HG02840 (cell line): ENCODE measurements at regions not wholly inside any gene's neighbourhood (a gene's known extent, or its start where the extent isn't known, plus 50 kb on each side); places are given as distances from the start of the nearest gene placed in this dataset.
"Not testable (repeated sequence)": the region's sequence is repeated elsewhere in the genome, so short reads cannot be mapped to it uniquely, and the experiment has no call there.

Experiments used
- ATAC-seq: cut with Tn5 transposase; IDR thresholded peaks from one replicate; pipeline ENCODE4 v1.9.1; 2021; ENCODE audit warnings: mild to moderate bottlenecking, moderate library complexity, moderate number of reproducible peaks; ENCODE audit not compliant: unreplicated experiment, low FRiP score

DNA sequence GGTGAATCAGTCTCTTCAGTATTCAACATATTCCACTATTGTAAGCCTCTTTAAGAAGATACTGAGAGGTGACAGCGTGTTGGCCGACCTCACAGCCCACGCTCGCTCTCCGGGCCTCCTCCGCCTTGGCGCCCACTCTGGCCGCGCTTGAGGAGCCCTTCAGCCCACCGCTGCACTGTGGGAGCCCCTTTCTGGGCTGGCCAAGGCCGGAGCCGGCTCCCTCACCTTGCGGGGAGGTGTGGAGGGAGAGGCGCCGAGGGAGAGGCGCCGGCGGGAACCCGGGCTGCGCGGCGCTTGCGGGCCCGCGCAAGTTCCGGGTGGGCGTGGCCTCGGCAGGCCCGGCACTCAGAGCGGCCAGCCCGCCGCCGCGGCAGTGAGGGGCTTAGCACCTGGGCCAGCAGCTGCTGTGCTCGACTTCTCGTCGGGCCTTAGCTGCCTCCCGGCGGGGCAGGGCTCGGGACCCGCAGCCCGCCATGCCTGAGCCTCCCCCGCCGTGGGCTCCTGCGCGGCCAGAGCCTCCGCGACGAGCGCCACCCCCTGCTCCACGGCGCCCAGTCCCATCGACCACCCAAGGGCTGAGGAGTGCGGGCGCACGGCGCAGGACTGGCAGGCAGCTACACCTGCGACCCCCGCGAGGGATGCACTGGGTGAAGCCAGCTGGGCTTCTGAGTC, 306.4 kb downstream of the SEMA3D start:
- not testable (repeated sequence) for ATAC-seq

DNA sequence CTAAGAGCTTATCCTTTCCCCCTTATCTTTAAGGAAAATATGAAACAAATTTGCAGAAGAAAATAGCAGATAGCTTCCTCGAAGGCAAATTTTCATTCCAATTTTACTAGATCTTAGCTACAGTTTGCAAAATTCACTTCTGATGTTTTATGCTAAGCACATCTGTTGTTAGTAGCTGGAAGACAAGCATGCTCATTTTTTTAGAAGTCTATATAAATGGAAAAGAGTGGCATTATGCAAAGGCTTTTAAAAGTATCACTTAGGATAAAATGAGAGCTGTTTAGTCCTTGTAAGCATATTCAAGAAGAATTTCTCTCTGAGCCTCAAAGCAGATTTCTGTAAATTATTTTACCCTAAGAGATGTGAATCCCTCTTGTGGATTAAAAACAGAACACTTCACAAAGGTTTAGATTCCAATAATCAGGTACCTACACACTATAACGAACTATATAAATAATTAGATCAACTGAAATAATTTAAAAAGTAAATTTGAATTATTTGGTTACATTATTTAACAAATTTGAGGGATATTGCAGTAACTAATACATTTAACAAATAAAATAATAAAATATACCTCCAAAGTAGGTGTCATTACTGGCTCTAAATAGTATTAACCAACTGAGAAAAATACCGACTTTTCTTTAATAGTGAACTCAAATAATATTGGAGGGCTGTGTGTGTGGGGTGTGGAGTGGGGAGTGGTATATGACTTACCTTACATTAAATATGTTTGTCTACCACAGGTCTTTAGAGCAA, 307.1 kb downstream of the SEMA3D start:
- no peak for ATAC-seq

DNA sequence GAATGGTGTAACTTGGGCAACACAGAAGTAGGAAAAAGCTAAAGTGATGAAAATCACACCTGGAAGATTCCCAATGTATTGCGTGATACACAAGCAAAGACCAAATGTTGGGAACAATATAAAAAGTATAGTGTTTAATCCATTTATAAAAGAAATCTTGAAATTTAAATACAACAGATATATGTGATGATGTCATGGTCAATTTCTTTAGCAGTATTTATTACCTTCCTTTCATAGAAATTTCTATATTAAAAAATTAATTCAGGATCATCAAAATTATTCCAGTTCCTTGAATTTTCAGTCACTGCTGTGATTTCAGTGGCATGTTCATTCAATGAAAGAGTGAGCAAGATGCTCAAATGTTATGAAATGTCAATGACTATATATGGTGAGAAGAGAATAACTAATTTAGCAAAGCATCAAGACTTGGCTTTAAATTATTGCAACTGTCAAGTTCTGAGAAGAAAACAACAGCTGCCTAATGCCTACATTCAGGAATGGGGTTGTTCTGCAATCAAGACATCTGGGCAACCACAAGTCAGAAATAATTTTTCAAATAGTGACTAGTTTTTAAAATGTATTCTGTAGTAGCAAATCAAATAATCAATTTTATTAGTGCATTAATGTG, 308.8 kb downstream of the SEMA3D start:
- ATAC-seq, result no peak

DNA sequence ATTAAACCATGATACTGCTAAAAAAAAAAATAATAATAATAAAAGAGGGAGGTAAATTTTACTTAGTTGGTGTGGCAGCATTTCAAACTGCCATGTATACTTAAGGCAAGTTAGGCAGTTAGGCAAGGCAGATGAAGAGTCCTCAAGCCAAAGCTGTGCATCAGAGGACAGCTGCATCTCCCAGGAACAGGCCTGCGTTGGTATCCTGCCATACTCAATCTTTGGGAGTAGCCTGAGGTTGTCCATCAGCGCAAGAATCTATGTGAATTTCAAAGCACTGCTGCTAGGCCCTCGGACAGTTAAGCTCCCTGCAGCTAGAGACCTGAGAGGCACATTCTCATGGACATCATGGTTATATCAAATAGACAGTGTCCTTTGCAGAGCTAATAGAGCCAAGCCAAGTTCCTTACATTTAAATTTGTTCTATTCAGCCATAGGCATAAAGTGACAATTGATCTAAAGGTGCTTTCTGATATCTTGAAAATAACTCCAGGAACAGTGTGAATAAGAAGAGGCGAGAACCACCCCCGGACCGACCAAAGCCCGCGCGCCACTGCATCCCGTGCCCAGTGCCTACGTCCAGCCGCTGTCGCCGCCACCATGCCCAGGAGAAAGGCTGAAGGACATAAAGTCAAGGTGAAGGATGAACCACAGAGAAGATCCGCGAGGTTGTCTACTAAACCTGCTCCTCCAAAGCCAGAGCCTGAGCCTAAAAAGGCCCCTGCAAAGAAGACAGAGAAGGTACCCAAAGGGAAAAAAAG, 310.6 kb downstream of the SEMA3D start:
- no peak for ATAC-seq

DNA sequence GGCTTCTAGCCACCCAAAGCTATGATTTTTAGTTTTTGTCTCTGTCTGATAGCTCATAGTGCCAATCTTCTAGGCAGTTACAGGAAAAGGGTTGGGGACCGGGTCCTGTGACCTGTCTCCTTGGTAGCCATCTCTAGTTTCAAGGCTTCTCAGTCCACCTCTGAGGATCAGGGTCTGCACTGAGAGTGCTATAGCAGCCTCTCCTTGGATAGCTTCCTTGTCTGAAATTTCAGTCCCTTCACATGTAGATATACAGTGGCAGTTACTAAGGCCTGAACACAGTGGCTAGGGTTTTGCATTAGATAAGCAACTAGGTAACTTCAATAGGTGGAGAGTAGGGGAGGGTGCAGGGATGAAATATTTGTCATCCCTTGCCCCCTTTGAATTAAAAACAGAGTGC, 321.3 kb downstream of the SEMA3D start:
- no peak for ATAC-seq

DNA sequence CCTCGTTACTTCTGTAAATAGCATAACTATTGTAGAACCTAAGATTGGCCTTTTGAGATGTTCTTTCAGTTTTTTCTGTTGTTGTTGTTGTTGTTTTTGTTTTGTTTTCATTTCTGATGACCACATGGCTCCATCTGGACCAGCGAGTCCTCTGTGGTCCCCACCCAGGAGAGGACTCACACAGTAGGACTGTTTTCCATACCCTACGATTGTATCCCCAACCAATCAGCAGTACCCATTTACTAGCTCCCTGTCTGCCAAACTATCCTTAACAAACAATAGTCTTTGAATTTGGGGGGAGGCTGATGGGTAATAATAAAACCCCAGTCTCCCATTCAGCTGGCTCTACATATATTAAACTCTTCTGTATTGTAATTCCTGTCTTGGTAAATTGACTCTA, 329.5 kb downstream of the SEMA3D start:
- no peak for ATAC-seq

DNA sequence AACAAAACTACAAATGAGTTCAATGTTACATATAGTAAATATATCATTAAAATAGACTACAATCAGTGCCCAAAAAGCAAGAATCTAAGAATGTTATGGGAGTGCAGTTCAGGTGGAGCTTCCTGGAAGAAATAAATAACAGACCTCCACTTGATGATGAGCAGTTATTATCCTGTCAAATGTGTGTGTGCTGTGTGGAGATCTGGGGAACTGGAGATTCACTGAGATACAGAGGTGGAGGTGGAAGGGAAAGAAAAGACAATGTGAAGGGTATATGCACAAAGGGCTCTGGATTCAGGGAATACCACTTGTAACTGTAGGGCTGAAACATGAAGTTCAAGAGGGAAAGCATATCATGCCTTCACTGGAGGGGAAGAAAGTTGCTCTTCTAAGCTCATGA, 331.1 kb downstream of the SEMA3D start:
- ATAC-seq, result no peak

DNA sequence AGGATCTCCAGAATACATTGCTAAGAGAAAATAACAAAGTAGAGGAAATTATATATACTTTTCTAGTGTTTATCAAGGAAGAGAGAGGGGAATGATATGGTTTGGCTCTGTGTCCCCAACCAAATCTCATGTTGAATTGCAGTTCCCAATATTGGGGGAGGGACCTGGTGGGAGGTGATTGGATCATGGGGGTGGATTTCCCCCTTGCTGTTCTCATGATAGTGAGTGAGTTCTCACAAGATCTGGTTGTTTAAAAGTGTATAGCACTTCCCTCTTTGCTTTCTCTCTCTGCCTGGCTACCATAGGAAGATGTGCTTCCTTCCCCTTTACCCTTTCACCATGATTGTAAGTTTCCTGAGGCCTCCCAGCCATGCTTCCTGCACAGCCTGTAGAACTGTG, 337.9 kb downstream of the SEMA3D start:
- not testable (repeated sequence) for ATAC-seq

DNA sequence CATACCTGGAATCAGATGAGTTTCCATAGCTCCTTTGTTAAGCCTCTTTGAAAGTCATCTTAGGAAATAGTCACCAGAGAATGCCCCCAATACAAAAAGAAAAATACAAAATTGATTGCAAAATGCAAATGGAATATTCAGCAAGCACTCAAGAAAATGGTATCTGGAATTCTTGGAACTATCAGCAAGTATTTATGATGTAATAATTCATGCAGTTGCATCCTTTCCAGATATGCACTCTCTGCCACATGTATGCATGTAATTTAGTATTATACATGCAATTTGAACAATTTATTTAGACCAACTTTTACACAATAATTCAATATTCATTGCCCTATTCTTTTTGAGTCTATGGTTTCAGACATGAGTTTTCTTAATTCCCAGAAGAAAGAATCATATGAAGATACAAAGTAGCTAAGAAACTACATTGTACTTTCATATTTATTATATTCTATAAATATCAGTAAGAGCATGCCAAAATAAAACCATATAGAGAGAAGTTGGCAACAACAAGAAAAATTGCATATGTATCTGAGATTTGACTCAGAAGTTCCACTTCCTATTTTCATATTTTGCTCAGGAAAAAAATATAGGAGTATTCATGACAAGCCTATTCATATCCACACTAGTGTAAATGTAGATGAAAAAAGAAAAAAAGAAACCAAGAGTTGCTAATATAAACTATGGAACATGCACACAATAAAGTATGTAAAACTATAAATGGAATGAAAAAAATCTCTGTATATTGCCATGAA, 338.5 kb downstream of the SEMA3D start:
- ATAC-seq, result no peak

DNA sequence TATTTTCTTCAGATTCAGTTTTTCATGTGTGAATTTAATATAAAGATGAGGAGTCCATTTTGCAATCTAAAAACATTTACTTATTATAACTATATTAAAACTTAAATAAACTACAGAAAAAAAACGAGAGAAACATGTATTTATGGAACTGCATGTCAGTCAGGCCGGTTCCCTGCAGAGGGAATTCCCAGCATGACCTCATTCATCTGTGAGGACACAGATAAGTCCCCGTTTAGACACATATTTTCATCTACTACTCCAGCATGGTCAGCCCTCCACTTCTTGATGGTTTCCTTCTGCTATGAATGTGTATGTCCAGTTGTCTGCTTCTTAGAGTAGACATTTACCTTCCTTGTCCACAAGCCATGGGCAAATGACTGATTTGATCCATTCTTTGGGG, 339.1 kb downstream of the SEMA3D start:
- ATAC-seq, result no peak

DNA sequence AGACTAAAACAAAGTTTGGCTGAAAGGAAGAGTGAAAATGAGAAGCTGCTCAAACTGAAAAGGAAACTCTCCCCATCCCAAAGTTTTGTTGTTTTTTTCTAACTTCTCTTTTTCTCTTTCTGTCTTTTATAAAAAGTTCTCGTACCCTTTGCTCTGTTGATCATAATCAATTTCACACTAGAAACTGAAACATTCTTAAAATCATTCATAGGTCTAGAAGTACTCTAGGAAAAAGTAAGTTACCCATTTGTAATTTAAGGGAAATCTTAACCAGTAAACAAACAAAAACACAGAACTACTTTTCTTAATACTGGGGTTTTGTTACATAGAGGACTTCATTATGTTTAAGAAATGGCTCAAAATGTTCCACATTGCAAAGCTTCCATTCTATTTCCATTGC, 339.8 kb downstream of the SEMA3D start:
- ATAC-seq, result no peak

DNA sequence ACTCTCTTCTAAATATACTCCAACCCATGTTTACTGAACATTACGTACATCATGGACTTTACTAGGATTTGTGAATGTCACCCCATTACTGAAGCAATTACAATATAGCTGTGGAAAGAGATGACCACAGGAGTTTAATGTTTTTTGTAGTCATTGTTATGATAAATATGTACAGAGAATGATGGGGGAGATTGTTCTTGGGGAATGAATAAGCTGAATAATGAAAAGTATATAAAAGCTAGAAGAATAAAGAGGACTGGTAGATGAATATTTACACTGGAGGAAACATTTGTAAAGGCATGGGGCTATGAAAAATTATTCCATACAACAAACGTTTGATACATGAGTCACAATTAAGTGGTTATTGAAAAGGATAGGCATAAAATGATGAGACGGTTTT, 340.9 kb downstream of the SEMA3D start:
- ATAC-seq, result no peak

DNA sequence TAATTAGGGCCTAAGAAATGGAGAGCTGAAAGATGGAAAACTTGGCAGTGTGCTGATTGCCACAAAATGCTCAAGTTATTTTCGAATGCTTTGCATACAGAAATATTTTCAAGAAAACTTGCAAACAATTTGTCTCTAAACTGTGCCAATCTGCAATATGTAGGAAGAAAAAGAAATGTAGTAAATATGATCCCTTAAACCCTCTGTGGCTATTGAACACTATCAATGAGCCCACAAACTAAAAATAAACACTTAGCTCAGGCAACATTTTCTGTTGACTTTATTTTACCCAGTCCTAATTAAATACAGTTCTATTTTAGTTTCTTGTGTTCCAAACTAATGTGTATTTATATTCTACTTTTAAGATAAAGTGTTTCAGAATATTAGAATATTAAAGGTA, 342.1 kb downstream of the SEMA3D start:
- ATAC-seq, result no peak

DNA sequence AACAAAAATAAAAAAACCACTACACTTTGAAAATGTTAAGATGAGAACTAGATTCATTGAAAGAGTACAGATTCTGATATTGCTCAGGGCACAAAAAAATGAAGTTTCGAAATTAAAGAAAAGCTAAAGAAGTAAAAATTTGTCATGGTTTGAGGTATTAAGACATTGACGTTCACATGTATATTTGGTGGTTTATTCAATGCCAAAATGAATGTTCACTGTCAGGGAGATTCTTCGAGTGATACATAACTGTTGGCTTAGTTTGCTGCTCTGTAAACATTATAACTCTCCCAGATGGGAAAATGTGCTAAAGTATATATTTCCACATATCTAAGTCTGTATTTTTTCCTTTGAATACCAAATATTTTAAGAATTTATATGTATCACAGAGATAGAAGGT, 345.0 kb downstream of the SEMA3D start:
- ATAC-seq, result no peak

DNA sequence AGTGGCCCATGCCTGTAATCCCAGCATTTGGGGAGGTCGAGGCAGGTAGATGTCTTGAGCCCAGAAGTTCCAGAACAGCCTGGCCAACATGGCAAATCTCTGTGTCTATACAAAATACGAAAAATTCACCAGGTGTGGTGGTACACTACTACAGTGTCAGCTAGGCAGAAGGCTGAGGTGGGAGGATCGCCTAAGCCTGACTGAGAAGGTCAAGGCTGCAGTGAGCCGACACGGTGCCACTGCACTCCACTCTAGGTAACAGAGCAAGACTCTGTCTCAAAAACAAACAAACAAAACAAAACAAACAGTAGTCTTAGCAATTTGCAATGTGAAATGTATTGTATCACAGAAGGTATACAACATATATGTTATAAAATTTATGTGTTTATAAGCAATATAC, 348.0 kb downstream of the SEMA3D start:
- no peak for ATAC-seq

DNA sequence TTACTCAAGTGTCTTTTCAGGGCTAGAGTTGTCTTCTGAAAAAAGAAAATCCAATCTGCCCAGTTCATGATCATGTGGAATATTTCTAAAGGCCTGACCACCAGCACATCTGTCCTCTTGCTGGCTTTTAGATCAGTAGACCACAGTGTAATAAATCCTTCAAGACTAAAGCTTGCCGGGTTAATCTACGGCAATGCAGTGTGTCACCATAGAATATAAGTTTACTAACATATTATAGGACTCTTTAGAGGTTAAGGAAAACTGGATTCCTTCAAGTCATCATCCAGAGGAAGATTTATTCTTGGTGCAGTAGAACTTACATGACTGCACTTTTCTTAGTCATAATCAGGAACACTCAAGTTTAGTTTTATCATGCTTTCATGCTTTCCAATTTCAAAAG, 349.5 kb downstream of the SEMA3D start:
- no peak for ATAC-seq

DNA sequence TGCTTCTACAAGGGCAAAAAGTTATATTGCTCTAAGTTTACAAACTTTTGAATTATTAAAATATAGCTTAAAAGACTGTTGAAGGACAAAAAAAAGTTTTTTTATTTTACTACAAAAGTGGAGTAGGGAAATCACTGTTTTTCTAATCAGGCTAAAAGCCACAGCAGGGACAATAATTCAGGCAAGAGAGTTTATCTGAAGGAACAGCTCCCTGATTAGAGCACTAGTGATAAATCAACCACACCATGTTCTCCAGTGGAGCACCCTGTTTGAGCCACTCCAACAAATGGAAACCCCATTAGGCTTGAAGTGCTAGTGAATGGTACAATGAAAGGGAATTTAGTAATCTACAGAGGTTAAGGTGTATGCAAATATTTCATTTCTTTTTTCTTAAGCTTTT, 357.1 kb downstream of the SEMA3D start:
- ATAC-seq, result no peak

DNA sequence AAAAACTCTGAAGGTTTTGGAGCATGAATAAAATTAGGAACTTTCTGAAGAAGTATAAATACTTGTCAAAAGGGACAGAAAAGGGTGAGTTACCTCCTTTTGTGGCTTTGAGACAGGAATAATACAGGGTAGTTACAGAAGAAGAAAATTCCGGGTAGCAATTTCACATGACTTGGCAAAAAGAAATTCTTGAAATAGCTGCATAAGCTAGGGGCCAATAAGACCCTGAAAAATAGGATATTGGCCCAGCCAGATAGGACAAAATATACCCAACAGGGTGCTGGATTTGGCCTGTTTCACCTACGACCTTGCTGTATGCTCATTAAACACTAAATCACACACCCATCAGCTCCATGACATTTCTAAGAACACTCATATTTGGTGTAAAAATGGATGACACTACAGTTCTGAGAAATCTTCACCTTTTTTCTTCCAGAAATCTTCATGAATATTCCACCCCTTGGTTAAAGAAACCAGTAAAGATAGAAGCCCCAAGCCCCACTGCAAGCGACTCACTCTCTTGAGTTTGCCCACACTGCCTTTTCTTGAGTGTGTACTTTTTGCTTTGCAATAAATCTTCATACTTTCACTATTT, 362.7 kb downstream of the SEMA3D start:
- ATAC-seq, result no peak

DNA sequence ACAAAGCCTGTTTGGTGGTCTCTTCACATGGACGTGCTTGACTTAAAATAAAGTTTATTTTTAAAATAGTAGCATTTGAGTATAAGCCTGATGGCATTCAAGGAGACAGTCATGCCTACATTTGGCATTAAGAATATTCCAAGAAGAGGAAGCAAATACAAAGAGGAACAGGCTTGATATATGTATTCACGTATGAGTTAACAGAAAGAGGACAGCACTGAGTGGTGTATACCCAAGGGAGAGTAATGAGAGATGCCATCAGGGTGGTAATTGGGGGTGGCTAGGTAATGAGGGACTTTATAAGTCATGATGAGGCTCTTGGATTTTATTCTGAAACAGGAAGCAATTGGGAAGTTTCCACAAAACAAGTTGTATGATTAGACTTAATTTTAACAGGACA, 363.3 kb downstream of the SEMA3D start:
- ATAC-seq, result no peak

DNA sequence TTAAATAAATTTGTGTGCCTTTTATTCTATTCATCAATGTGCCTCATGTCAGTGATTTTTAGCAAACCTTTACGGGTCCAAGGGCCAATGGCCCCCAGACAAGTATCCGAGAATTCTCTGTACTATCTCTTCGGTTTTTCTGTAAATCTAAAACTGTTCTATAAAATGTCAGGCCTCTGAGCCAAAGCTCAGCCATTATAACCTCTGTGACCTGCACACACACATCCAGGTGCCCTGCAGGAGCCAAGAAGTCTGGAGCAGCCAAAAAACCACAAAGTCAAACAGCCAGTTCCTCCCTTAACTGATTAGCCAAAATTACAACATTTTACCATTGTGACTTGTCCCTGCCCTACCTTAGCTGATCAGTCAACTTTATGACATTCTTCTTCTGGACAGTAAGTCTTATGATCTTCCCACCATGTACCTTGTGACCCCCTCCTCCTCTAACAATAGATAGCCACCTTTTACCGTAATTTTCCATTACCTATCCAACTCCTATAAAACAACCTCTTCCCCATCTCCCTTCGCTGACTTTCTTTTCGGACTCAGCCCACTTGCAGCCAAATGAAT, 363.8 kb downstream of the SEMA3D start:
- ATAC-seq, result no peak
